ENCODE measurements at regions not wholly inside any gene's neighbourhood (a gene's known extent, or its start where the extent isn't known, plus 50 kb on each side); places are given as distances from the start of the nearest gene placed in this dataset.

GRCh38 chr6:125662296-125662695 lies 87.1 kb upstream of the HEY2 start:
- no peak for DNase-seq

- DNase-seq: no peak
Observed at GRCh38 chr6:125665295-125665814, 84.1 kb upstream of the HEY2 start.

GRCh38 chr6:125667326-125667725 lies 82.1 kb upstream of the HEY2 start:
- DNase-seq: no peak

GRCh38 chr6:125668071-125668470 lies 81.4 kb upstream of the HEY2 start:
- DNase-seq: no peak

GRCh38 chr6:125670568-125670967 lies 78.9 kb upstream of the HEY2 start:
- DNase-seq: no peak

- DNase-seq: no peak
Observed at GRCh38 chr6:125671323-125671722, 78.1 kb upstream of the HEY2 start.

- no peak for DNase-seq
Observed at GRCh38 chr6:125674230-125674629, 75.2 kb upstream of the HEY2 start.

- no peak for DNase-seq
Observed at GRCh38 chr6:125678601-125679000, 70.8 kb upstream of the HEY2 start.

- no peak for DNase-seq
Observed at GRCh38 chr6:125679128-125679527, 70.3 kb upstream of the HEY2 start.

- DNase-seq: no peak
Observed at GRCh38 chr6:125679651-125680050, 69.8 kb upstream of the HEY2 start.

GRCh38 chr6:125682939-125683338 lies 66.5 kb upstream of the HEY2 start:
- DNase-seq: no peak

- DNase-seq: no peak
Observed at GRCh38 chr6:125688138-125688537, 61.3 kb upstream of the HEY2 start.

GRCh38 chr6:125693480-125693879 lies 56.0 kb upstream of the HEY2 start:
- DNase-seq: no peak

- DNase-seq: no peak
Observed at GRCh38 chr6:125699591-125699990, 49.8 kb upstream of the HEY2 start.

Measured in CD4-positive, alpha-beta T cell treated with Interleukin-21 for 1 hour (primary cell).